GM12878 (cell line): ENCODE measurements at regions not wholly inside any gene's neighbourhood (a gene's known extent, or its start where the extent isn't known, plus 50 kb on each side); places are given as distances from the start of the nearest gene placed in this dataset.

Experiments used
- ATAC-seq: fragments of 200-7000 bp; cut with Tn5 transposase; 3 replicates; pipeline ENCODE4 v1.9.1; 2020; ENCODE audit warnings: mild to moderate bottlenecking, moderate library complexity
- BruUV-seq: library from RNA; stranded (reverse); fragments of 400-500 nt; replicated peaks from 2 replicates; lab custom pipeline; 2021; lab: Mats Ljungman, UMichigan
- CTCF ChIA-PET: fragments of 300-600 bp; sonication (Branson Sonifier 250); formaldehyde crosslinking; extraction: SDS; loops from one replicate; lab custom pipeline; 2021; ENCODE audit warnings: inconsistent platforms; lab: Yijun Ruan, JAX
- POLR2A ChIA-PET: fragments of 350-600 bp; formaldehyde crosslinking; extraction: SDS; loops from one replicate; lab custom pipeline; 2021; ENCODE audit warnings: inconsistent platforms; lab: Charles Lee
- RAD21 ChIA-PET: fragments of 300-600 bp; sonication (Branson Sonifier 250); formaldehyde crosslinking; loops from one replicate; lab custom pipeline; 2023; ENCODE audit warnings: antibody characterized with exemption; ENCODE audit not compliant: unreplicated experiment; lab: Charles Lee
- SMC1A ChIA-PET: fragments of 300-600 bp; sonication (Branson Sonifier 250); formaldehyde crosslinking; loops from one replicate; lab custom pipeline; 2023; ENCODE audit not compliant: unreplicated experiment, uncharacterized antibody; lab: Charles Lee
- DNase-seq: peaks from one replicate; pipeline ENCODE4 v3.0.0-alpha.2; 2011; ENCODE audit warnings: low read depth, low spot score
- FAIRE-seq: peaks from 3 replicates; lab custom pipeline; 2011; peaks lifted over from hg19 to GRCh38; lab: Jason Lieb, UNC
- H2AFZ ChIP-seq: 2 replicates; pipeline ENCODE4 v1.6.0; 2011; ENCODE audit warnings: low read depth, low read length, control low read depth; ENCODE audit not compliant: control insufficient read depth
- H3K27ac ChIP-seq: 2 replicates; pipeline ENCODE4 v1.5.1; 2011; ENCODE audit warnings: control low read depth; ENCODE audit not compliant: control insufficient read depth, insufficient read depth
- H3K27me3 ChIP-seq, 2 experiments: replicated peaks in 1 of 2; 2 replicates each; pipeline versions ENCODE4 v1.6.0 to v1.6.1; 2011; ENCODE audit warnings: low read length in 1 of 2; ENCODE audit not compliant: control insufficient read depth in 2 of 2, insufficient read depth in 2 of 2
- H3K36me3 ChIP-seq, 2 experiments: 2 replicates each; pipeline ENCODE4 v1.5.1; 2011; ENCODE audit warnings: low read length in 1 of 2; ENCODE audit not compliant: control insufficient read depth in 2 of 2, insufficient read depth in 2 of 2
- H3K4me1 ChIP-seq: 2 replicates; pipeline ENCODE4 v1.6.1; 2011; ENCODE audit warnings: mild to moderate bottlenecking, low read length, moderate library complexity, mixed read lengths; ENCODE audit not compliant: control insufficient read depth, insufficient read depth
- H3K4me2 ChIP-seq: 2 replicates; pipeline ENCODE4 v1.6.0; 2011; ENCODE audit warnings: control low read depth; ENCODE audit not compliant: control insufficient read depth, insufficient read depth
- H3K4me3 ChIP-seq: fragments of 200-600 bp; sonication (generic); 2 replicates; pipeline ENCODE4 v1.5.1; 2016
- H3K79me2 ChIP-seq: 2 replicates; pipeline ENCODE4 v1.6.0; 2011; ENCODE audit warnings: low read length; ENCODE audit not compliant: control insufficient read depth, insufficient read depth
- H3K9ac ChIP-seq: 2 replicates; pipeline ENCODE4 v1.8.0; 2011; ENCODE audit warnings: low read length, control low read depth, mixed read lengths; ENCODE audit not compliant: control insufficient read depth, insufficient read depth
- H3K9me3 ChIP-seq: replicated peaks from 3 replicates; pipeline ENCODE4 v1.5.1; 2011; ENCODE audit warnings: mild to moderate bottlenecking, low read length; ENCODE audit not compliant: control insufficient read depth, insufficient read depth
- H4K20me1 ChIP-seq: 2 replicates; pipeline ENCODE4 v1.6.0; 2011; ENCODE audit not compliant: control insufficient read depth, insufficient read depth
- RAD51 ChIP-seq: fragments of 450-650 bp; IDR thresholded peaks from 2 replicates; pipeline ENCODE4 v1.6.1; 2016; ENCODE audit warnings: moderate library complexity, mild to moderate bottlenecking, inconsistent platforms
- ZNF274 ChIP-seq: IDR thresholded peaks from one replicate; pipeline ENCODE4 v1.8.0; 2011; ENCODE audit not compliant: insufficient read length, insufficient read depth
- WGBS: methylation state at CpG from one replicate; pipeline ENCODE4 v1.1.6; 2016; ENCODE audit warnings: low lambda C conversion rate; ENCODE audit not compliant: insufficient replicate concordance, insufficient coverage; ENCODE audit errors: missing lambda C conversion rate; 5-methylcytosine and 5-hydroxymethylcytosine counted together
- in situ Hi-C: fragments of 300-500 bp; cut with MboI; formaldehyde crosslinking; loops from 9 replicates; pipeline ENCODE4 v1.14.3; 2018; ENCODE audit warnings: mixed read lengths
- intact Hi-C: fragments of 100-400 bp; cut with micrococcal nuclease; formaldehyde crosslinking; loops from one replicate; pipeline ENCODE4 v1.14.2; 2022; ENCODE audit not compliant: unreplicated experiment
- TF ChIP-seq, protein P1 (sequence below): fragments of 450-650 bp; IDR thresholded peaks from 2 replicates; pipeline ENCODE4 v1.6.1; 2017; ENCODE audit warnings: antibody characterized with exemption, mild to moderate bottlenecking, moderate library complexity
- TF ChIP-seq, protein P2 (sequence below): fragments of 150-350 bp; IDR thresholded peaks from 2 replicates; pipeline ENCODE4 v1.6.1; 2014; ENCODE audit warnings: mild to moderate bottlenecking, low read depth, low read length

DNA sequence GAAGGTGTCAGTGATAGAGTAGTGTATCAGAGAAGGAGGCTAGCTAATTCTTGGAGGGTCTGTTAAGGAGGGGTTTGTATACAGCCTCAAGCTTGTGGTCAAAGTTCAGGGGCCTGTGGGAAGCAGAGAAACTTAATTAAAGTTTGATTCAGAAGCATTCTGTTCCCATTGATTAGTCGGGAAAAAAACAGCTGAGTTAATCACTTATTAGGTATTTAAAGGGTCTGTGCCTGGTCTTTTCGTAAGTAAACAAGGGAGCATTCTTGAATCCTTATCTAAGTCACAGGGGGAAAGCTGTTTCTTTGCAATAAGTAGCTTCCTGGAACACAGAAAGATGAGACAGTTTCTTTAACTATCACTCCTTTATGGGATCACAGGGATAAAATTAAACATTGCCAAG lies 492.1 kb downstream of the PCDH10 start:
- no peak overlapping the region for H3K27ac ChIP-seq
- WGBS = 0% methylated on average over 2 of the region's 2 CpGs

More for the DNA sequence above, 492.1 kb downstream of the PCDH10 start:
- ChIA-PET CTCF (interaction anchor here (0.5 kb wide), 1 partner anchor 385 kb away, joined by 5 read pairs; no protein-coding TSS in a partner anchor), POLR2A (no interaction called here), SMC1A (interaction anchor here (0.6 kb wide), 1 partner anchor 539 kb away, joined by 6 read pairs; no protein-coding TSS in a partner anchor), RAD21 (no interaction called here)
- no peaks in the 10 kb centered on the region for H3K4me1 ChIP-seq
- DNase-seq (no peak), ATAC-seq (no peak), FAIRE-seq (no peak)
- H3K4me3 ChIP-seq = no peak overlapping the region
- H4K20me1 ChIP-seq = no peaks in the 10 kb centered on the region
- no peak overlapping the region for H2AFZ ChIP-seq
- in situ Hi-C loops = no loop called here
- no peaks in the 10 kb centered on the region for H3K36me3 ChIP-seq
- H3K27me3 ChIP-seq = no peaks in the 10 kb centered on the region
- H3K9ac ChIP-seq = no peak overlapping the region
- no peaks in the 10 kb centered on the region for H3K79me2 ChIP-seq
- intact Hi-C loops = no loop called here
- no peak overlapping the region for H3K4me2 ChIP-seq
- no peaks in the 10 kb centered on the region for H3K9me3 ChIP-seq
- BruUV-seq = no TSS peak
- TF ChIP-seq, protein P1, sequence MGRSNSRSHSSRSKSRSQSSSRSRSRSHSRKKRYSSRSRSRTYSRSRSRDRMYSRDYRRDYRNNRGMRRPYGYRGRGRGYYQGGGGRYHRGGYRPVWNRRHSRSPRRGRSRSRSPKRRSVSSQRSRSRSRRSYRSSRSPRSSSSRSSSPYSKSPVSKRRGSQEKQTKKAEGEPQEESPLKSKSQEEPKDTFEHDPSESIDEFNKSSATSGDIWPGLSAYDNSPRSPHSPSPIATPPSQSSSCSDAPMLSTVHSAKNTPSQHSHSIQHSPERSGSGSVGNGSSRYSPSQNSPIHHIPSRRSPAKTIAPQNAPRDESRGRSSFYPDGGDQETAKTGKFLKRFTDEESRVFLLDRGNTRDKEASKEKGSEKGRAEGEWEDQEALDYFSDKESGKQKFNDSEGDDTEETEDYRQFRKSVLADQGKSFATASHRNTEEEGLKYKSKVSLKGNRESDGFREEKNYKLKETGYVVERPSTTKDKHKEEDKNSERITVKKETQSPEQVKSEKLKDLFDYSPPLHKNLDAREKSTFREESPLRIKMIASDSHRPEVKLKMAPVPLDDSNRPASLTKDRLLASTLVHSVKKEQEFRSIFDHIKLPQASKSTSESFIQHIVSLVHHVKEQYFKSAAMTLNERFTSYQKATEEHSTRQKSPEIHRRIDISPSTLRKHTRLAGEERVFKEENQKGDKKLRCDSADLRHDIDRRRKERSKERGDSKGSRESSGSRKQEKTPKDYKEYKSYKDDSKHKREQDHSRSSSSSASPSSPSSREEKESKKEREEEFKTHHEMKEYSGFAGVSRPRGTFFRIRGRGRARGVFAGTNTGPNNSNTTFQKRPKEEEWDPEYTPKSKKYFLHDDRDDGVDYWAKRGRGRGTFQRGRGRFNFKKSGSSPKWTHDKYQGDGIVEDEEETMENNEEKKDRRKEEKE = no peak
- TF ChIP-seq RAD51 (no peak), ZNF274 (no peak)
- TF ChIP-seq, protein P2, sequence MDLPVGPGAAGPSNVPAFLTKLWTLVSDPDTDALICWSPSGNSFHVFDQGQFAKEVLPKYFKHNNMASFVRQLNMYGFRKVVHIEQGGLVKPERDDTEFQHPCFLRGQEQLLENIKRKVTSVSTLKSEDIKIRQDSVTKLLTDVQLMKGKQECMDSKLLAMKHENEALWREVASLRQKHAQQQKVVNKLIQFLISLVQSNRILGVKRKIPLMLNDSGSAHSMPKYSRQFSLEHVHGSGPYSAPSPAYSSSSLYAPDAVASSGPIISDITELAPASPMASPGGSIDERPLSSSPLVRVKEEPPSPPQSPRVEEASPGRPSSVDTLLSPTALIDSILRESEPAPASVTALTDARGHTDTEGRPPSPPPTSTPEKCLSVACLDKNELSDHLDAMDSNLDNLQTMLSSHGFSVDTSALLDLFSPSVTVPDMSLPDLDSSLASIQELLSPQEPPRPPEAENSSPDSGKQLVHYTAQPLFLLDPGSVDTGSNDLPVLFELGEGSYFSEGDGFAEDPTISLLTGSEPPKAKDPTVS = no peak
